Non-pigmented ciliary epithelial cell (primary cell): ENCODE measurements at regions not wholly inside any gene's neighbourhood (a gene's known extent, or its start where the extent isn't known, plus 50 kb on each side); places are given as distances from the start of the nearest gene placed in this dataset.

Experiments
- DNase-seq: peaks from one replicate; pipeline ENCODE4 v3.0.0-alpha.2; 2010; ENCODE audit warnings: low read depth

- DNase-seq = no peak
These were observed 236.3 kb upstream of the SORL1-AS1 start for GRCh38 chr11:121688860-121689614.

- DNase-seq = peak; percentile 44
These were observed 235.3 kb upstream of the SORL1-AS1 start for GRCh38 chr11:121688055-121688491.

GRCh38 chr11:121683791-121684190 is 231.0 kb upstream of the SORL1-AS1 start:
- no peak for DNase-seq
